Right lobe of liver (tissue), 6 donors: ENCODE measurements at regions not wholly inside any gene's neighbourhood (a gene's known extent, or its start where the extent isn't known, plus 50 kb on each side); places are given as distances from the start of the nearest gene placed in this dataset.

Experiments
- ATAC-seq, 4 donors: fragments of 200-7000 bp; cut with Tn5 transposase; one replicate each; pipeline ENCODE4 v1.9.1; 2020; ENCODE audit warnings: mild to moderate bottlenecking in 4 of 4, moderate library complexity in 4 of 4
- DNase-seq, 3 donors: peaks; one replicate each; pipeline ENCODE4 v3.0.0-alpha.2; 2020
- H3K27ac ChIP-seq, 3 donors: fragments of 200-600 bp; one replicate each; pipeline ENCODE4 v1.8.0; 2022
- H3K27me3 ChIP-seq, 2 donors: fragments of 200-600 bp; one replicate each; pipeline ENCODE4 v1.8.0; 2022
- H3K36me3 ChIP-seq, 4 donors: fragments of 200-600 bp; sonication (generic) in 1 of 4; one replicate each; pipeline versions ENCODE4 v1.5.1 to v1.8.0; 2017 to 2022; ENCODE audit warnings: control low read depth in 1 of 4
- H3K4me1 ChIP-seq, 4 donors: fragments of 200-600 bp; sonication (generic) in 1 of 4; one replicate each; pipeline versions ENCODE4 v1.5.1 to v1.8.0; 2017 to 2022; ENCODE audit warnings: control low read depth in 1 of 4
- H3K4me3 ChIP-seq, 3 donors: fragments of 200-600 bp; one replicate each; pipeline ENCODE4 v1.8.0; 2022
- H3K9me3 ChIP-seq, 4 donors: fragments of 200-600 bp; sonication (generic) in 1 of 4; one replicate each; pipeline versions ENCODE4 v1.5.1 to v1.8.0; 2017 to 2022; ENCODE audit warnings: control low read depth in 1 of 4
- CTCF ChIP-seq, 4 donors: fragments of 200-600 bp in 3 of 4; fragments of 450-650 bp in 1 of 4; IDR thresholded peaks; one replicate each; pipeline versions ENCODE4 v1.5.1 to v1.8.0; 2016 to 2022; ENCODE audit warnings: antibody characterized with exemption in 4 of 4, mild to moderate bottlenecking in 2 of 4
- POLR2A ChIP-seq: fragments of 450-650 bp; IDR thresholded peaks from one replicate; pipeline ENCODE4 v1.6.1; 2017; ENCODE audit warnings: antibody characterized with exemption, mild to moderate bottlenecking
- WGBS: methylation state at CpG from one replicate; pipeline ENCODE4 v1.1.6; 2018; ENCODE audit warnings: low coverage, low lambda C conversion rate; ENCODE audit not compliant: insufficient coverage; ENCODE audit errors: missing lambda C conversion rate; 5-methylcytosine and 5-hydroxymethylcytosine counted together
- intact Hi-C, 2 donors: fragments of 100-400 bp; cut with DNase I; formaldehyde crosslinking; loops; one replicate each; pipeline versions ENCODE4 v1.11.2 to v1.14.1; 2022
- donor health status: DM: no; HTN: yes; CAD: no.
- donor health status: DM: no; HTN: no; CAD: no.
- donor health status: DM: no; HTN: no; CAD: no.
- donor health status: DM: no; HTN: yes; CAD: no.
- donor health status: DM: no; HTN: yes; CAD: no.

- peak; percentile 66 to 87 (median 78) for ATAC-seq
- no peaks in the 10 kb centered on the region for H3K36me3 ChIP-seq
- H3K27me3 ChIP-seq: no peaks in the 10 kb centered on the region
- H3K27ac ChIP-seq: no peak overlapping the region
- no peak overlapping the region for H3K4me3 ChIP-seq
- TF ChIP-seq POLR2A (no peak), CTCF (IDR thresholded peaks at IDR 0.05) (peak; percentile 33 to 54 (median 46))
- no peaks in the 10 kb centered on the region for H3K9me3 ChIP-seq
- intact Hi-C loops: no loop called here
- WGBS: 50% methylated on average over 2 of the region's 2 CpGs
- DNase-seq: no peak
- peaks cover 0 to 7% (median 2%) of the 10 kb centered on the region in 4 donors for H3K4me1 ChIP-seq
These were observed 308.9 kb upstream of the MON1B start for GRCh38 chr16:76882105-76882504.

GRCh38 chr16:76883076-76883475 is 307.9 kb upstream of the MON1B start:
- Histone ChIP-seq H3K27me3 (no peaks in the 10 kb centered on the region), H3K4me1 (peaks cover 0 to 7% (median 2%) of the 10 kb centered on the region in 4 donors), H3K36me3 (no peaks in the 10 kb centered on the region), H3K9me3 (no peaks in the 10 kb centered on the region), H3K4me3 (no peak overlapping the region), H3K27ac (no peak overlapping the region)
- DNase-seq (no peak), ATAC-seq (no peak)
- intact Hi-C loops: no loop called here
- WGBS: 84% methylated on average over 3 of the region's 3 CpGs
- no peak for TF ChIP-seq CTCF (IDR thresholded peaks at IDR 0.05)
- TF ChIP-seq POLR2A: no peak

DNA sequence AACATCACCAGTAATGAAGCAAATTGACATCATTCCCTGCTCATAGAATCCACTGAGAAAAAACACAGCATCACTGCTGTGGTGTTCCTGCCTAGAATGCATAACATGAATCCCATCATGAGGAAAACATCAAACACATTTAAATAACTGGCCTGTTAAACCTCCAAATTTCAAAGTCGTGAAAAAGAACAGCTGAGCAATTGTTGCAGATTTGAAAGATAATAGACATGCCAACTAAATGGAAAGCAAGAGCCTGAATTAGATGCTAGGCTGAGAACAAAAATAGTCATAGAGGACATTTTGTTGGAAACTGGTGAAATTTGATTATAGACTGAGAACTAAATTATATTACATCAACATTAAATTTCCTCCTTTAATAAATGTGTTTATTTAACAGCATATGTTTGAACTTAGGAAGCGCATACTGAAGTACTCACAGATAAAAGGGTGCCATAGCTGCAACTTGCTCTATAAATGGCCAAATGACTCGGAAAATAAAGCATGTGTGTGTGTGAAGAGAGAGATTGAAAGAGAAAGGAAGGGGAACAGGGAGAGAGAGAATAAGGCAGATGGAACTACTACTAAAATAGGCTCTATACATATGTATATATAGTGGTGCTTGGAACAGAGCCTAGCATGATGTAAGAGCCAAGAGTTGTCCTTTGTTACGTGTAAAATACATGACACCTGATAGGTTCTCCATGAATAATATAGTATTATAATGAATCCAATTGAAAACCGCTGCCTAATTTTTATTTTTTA is 305.0 kb upstream of the MON1B start:
- TF ChIP-seq CTCF (IDR thresholded peaks at IDR 0.05) (no peak), POLR2A (no peak)
- Histone ChIP-seq H3K9me3 (no peaks in the 10 kb centered on the region), H3K4me1 (no peaks in the 10 kb centered on the region), H3K27me3 (no peaks in the 10 kb centered on the region), H3K36me3 (no peaks in the 10 kb centered on the region), H3K4me3 (no peak overlapping the region), H3K27ac (no peak overlapping the region)
- ATAC-seq: no peak
- 71% methylated on average over 5 of the region's 5 CpGs for WGBS
- DNase-seq: no peak
- intact Hi-C loops: no loop called here

DNA sequence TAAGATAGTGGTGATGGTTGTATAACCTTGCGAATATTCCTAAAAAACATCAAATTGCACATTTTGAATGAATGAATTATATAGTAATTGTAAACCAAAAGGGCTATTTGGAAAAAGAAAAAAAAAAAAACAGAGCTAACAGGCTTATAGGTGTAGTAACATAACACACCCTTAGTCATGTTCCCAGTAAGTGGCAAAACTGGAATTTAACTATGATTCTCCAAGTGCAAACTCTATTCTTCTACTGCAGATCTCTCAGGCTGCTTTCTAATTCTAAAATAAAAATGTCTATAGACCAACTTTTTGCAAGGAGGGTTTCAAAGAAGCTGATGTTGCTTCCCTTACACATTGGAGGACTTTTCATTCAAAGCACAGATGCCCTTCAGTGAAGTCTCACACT is 293.2 kb upstream of the MON1B start:
- H3K4me3 ChIP-seq: no peak overlapping the region
- no peak for DNase-seq
- intact Hi-C loops: no loop called here
- no peaks in the 10 kb centered on the region for H3K36me3 ChIP-seq
- WGBS: 100% methylated on average over 1 of the region's 1 CpG
- H3K9me3 ChIP-seq: no peaks in the 10 kb centered on the region
- peaks cover 0 to 16% (median 5%) of the 10 kb centered on the region in 4 donors for H3K4me1 ChIP-seq
- TF ChIP-seq POLR2A (no peak), CTCF (IDR thresholded peaks at IDR 0.05) (no peak)
- H3K27ac ChIP-seq: no peak overlapping the region
- peak in 1 of 4 donors; percentile 13 for ATAC-seq
- H3K27me3 ChIP-seq: no peaks in the 10 kb centered on the region
